DOHH2 (cell line): ENCODE measurements at regions not wholly inside any gene's neighbourhood (a gene's known extent, or its start where the extent isn't known, plus 50 kb on each side); places are given as distances from the start of the nearest gene placed in this dataset.

Experiments used
- H3F3A ChIP-seq: fragments of 200-600 bp; sonication (generic), shearing (Covaris generic); 2 replicates; pipeline ENCODE4 v1.6.0; 2016; ENCODE audit warnings: antibody characterized with exemption, mild to moderate bottlenecking; ENCODE audit not compliant: control insufficient read depth, insufficient read depth
- H3K27ac ChIP-seq: fragments of 200-600 bp; sonication (generic); 2 replicates; pipeline ENCODE4 v1.5.1; 2014; ENCODE audit warnings: low read depth, mild to moderate bottlenecking, low read length, moderate library complexity
- H3K27me3 ChIP-seq: fragments of 200-600 bp; sonication (generic); 2 replicates; pipeline ENCODE4 v1.6.1; 2014; ENCODE audit warnings: mild to moderate bottlenecking, low read length, mixed read lengths; ENCODE audit not compliant: control insufficient read depth
- H3K36me3 ChIP-seq: fragments of 200-600 bp; sonication (generic); 2 replicates; pipeline ENCODE4 v1.6.1; 2014; ENCODE audit warnings: mild to moderate bottlenecking, low read length, moderate library complexity, mixed read lengths; ENCODE audit not compliant: control insufficient read depth
- H3K4me1 ChIP-seq: fragments of 200-600 bp; sonication (generic); 2 replicates; pipeline ENCODE4 v1.6.1; 2014; ENCODE audit warnings: mild to moderate bottlenecking, low read length, mixed read lengths; ENCODE audit not compliant: control insufficient read depth
- H3K4me2 ChIP-seq: fragments of 200-600 bp; sonication (generic); 2 replicates; pipeline ENCODE4 v1.6.0; 2014; ENCODE audit warnings: mild to moderate bottlenecking, low read length, moderate library complexity
- H3K4me3 ChIP-seq: fragments of 200-600 bp; sonication (generic); 2 replicates; pipeline ENCODE4 v1.5.1; 2014; ENCODE audit warnings: mild to moderate bottlenecking, low read length, mixed read lengths
- H3K79me2 ChIP-seq: fragments of 200-600 bp; sonication (generic); 2 replicates; pipeline ENCODE4 v1.6.1; 2014; ENCODE audit warnings: mild to moderate bottlenecking, low read length, mixed read lengths; ENCODE audit not compliant: control insufficient read depth
- H3K9me2 ChIP-seq: fragments of 200-600 bp; sonication (generic); replicated peaks from 2 replicates; pipeline ENCODE4 v1.6.1; 2014; ENCODE audit warnings: mild to moderate bottlenecking, low read length, mixed read lengths; ENCODE audit not compliant: control insufficient read depth
- H3K9me3 ChIP-seq: fragments of 200-600 bp; sonication (generic); 2 replicates; pipeline ENCODE4 v1.6.1; 2014; ENCODE audit warnings: antibody characterized with exemption, low read length, mixed read lengths; ENCODE audit not compliant: control insufficient read depth, insufficient read depth
- H4K20me1 ChIP-seq: fragments of 200-600 bp; sonication (generic); 2 replicates; pipeline ENCODE4 v1.6.0; 2014; ENCODE audit warnings: low read depth, mild to moderate bottlenecking, antibody characterized with exemption, low read length, moderate library complexity; ENCODE audit not compliant: control insufficient read depth, insufficient read depth
- CTCF ChIP-seq: fragments of 200-600 bp; sonication (generic); IDR thresholded peaks from one replicate; pipeline ENCODE4 v1.5.1; 2014; ENCODE audit warnings: antibody characterized with exemption, mild to moderate bottlenecking, low read depth, low read length; ENCODE audit not compliant: poor library complexity, severe bottlenecking
- EZH2phosphoT487 ChIP-seq: fragments of 200-600 bp; sonication (generic); IDR thresholded peaks from 2 replicates; pipeline ENCODE4 v1.6.1; 2017; ENCODE audit warnings: borderline replicate concordance, mild to moderate bottlenecking, antibody characterized with exemption, low read length, moderate library complexity, mixed read lengths

DNA sequence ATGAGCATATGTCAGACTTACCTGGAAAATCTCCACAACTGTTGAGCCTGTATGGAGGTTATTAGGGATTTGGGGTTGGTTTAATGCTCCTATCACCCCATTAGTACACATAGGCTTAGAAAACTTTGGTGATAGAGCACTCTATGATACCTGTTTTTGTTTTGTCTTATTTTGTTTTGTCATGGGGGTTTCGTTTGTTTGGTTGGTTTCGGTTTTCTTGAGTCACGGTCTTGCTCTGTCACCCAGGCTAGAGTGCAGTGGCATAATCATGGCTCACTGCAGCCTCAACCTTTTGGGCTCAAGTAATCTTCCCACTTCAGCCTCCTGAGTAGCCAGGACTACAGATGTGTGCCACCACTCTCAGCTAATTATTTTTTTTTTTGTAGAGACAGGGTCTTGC lies 70.0 kb downstream of the MZT1 start:
- no peaks in the 10 kb centered on the region for H3F3A ChIP-seq
- H3K36me3 ChIP-seq: no peaks in the 10 kb centered on the region
- peaks cover 2% of the 10 kb centered on the region; the same call in 1 of the 2 replicates for H3K27me3 ChIP-seq
- H3K9me2 ChIP-seq: no peaks in the 10 kb centered on the region
- H3K9me3 ChIP-seq: no peaks in the 10 kb centered on the region
- no peak for TF ChIP-seq EZH2phosphoT487
- TF ChIP-seq CTCF: no peak
- H3K4me2 ChIP-seq: no peak overlapping the region
- no peak overlapping the region for H3K27ac ChIP-seq
- no peak overlapping the region for H3K4me3 ChIP-seq
- H4K20me1 ChIP-seq: no peaks in the 10 kb centered on the region
- H3K4me1 ChIP-seq: no peaks in the 10 kb centered on the region
- no peaks in the 10 kb centered on the region for H3K79me2 ChIP-seq

DNA sequence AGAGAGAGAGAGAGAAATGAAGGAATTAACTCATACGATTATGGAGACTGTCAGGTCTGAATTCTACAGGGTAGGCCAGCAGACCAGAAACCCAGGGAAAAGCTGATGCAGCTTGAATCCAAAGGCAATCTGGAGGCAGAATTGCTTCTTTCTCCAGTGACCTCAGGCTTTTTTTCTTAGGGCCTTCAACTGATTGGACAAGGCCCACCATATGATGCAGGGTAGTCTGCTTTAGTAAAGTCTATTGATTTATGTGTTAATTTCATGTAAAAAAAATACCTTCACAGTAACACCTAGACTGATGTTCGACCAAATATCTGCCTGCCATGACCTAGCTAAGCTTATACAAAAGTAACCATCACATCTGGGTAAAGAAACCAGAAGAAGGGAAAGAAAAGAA lies 71.1 kb downstream of the MZT1 start:
- Histone ChIP-seq H3K9me3 (no peaks in the 10 kb centered on the region), H3K27ac (no peak overlapping the region), H3K4me2 (no peak overlapping the region), H3K4me1 (no peaks in the 10 kb centered on the region), H3K9me2 (no peaks in the 10 kb centered on the region), H3K27me3 (peaks cover 4% of the 10 kb centered on the region), H3K4me3 (no peak overlapping the region), H3K79me2 (no peaks in the 10 kb centered on the region), H3F3A (no peaks in the 10 kb centered on the region), H4K20me1 (no peaks in the 10 kb centered on the region), H3K36me3 (no peaks in the 10 kb centered on the region)
- TF ChIP-seq EZH2phosphoT487: no peak

- Histone ChIP-seq H3K79me2 (no peaks in the 10 kb centered on the region), H3K27me3 (peaks cover 10% of the 10 kb centered on the region), H3K4me1 (no peaks in the 10 kb centered on the region), H3K9me3 (no peaks in the 10 kb centered on the region), H4K20me1 (no peaks in the 10 kb centered on the region), H3K9me2 (no peaks in the 10 kb centered on the region), H3K36me3 (no peaks in the 10 kb centered on the region), H3K4me3 (no peak overlapping the region), H3K27ac (no peak overlapping the region), H3K4me2 (no peak overlapping the region), H3F3A (no peaks in the 10 kb centered on the region)
- no peak for TF ChIP-seq CTCF
- no peak for TF ChIP-seq EZH2phosphoT487
Measured at GRCh38 chr13:72653506-72653905, 73.9 kb downstream of the MZT1 start.

DNA sequence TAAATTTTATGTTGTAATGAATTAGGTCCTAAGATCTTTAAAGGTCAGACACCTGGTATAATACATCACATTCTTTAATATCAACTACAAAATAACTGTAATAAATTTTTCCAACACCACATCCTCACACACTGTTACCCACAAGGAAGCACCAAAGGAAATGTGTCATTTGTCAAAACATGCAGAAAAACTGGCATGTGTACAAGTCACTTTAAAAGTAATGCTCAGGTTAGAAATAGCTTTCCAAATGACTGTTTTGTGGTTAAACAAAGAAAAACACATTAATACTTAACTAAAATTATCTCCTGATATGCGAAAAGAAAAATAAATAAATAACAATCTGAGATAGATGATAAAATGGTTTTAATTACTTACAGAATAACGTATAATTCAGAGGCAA lies 74.7 kb downstream of the MZT1 start:
- TF ChIP-seq EZH2phosphoT487 (no peak), CTCF (no peak)
- Histone ChIP-seq H3K27me3 (peaks cover 10% of the 10 kb centered on the region), H4K20me1 (no peaks in the 10 kb centered on the region), H3K79me2 (no peaks in the 10 kb centered on the region), H3K4me1 (no peaks in the 10 kb centered on the region), H3K4me3 (no peak overlapping the region), H3K9me3 (no peaks in the 10 kb centered on the region), H3K4me2 (no peak overlapping the region), H3K27ac (no peak overlapping the region), H3F3A (no peaks in the 10 kb centered on the region), H3K36me3 (no peaks in the 10 kb centered on the region), H3K9me2 (no peaks in the 10 kb centered on the region)
